HG03135 (cell line): ENCODE measurements at regions not wholly inside any gene's neighbourhood (a gene's known extent, or its start where the extent isn't known, plus 50 kb on each side); places are given as distances from the start of the nearest gene placed in this dataset.
"Not testable (repeated sequence)": the region's sequence is repeated elsewhere in the genome, so short reads cannot be mapped to it uniquely, and the experiment has no call there.

ENCODE experiments used
- ATAC-seq: cut with Tn5 transposase; IDR thresholded peaks from one replicate; pipeline ENCODE4 v1.9.1; 2021; ENCODE audit warnings: mild to moderate bottlenecking, moderate library complexity; ENCODE audit not compliant: unreplicated experiment

DNA sequence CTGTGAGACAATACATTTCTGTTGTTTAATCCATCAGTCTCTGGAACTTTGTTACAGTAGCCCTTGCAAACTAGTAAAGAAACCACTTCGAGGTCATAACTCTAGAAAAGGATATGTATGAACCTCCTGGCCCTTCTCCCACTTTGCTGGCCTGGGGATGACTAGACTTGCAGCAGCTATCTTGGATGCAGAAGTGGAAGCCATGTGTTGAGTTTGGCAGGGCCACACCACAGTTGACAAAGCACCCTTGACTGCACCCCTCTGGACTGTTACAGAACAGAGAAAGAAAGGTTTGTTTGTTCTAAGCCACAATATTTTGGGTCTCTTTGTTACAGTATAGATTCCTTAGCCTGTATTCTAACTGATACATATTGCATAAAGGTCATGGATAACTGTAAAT lies 183.2 kb upstream of the TAS2R1 start:
- no peak for ATAC-seq

DNA sequence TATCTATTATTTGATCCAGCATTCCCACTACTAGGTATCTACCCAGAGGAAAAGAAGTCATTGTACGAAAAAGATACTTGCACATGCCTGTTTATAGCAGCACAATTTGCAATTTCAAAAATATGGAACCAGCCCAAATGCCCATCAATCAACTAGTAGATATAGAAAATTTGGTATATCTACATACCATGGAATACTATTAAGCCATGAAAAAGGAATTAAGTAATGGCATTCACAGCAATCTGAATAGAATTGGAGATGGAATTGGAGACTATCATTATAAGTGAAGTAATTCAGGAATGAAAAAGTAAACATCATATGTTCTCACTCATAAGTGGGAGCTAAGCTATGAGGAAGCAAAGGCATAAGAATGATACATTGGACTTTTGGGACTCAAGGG lies 177.2 kb upstream of the TAS2R1 start:
- ATAC-seq = not testable (repeated sequence)

GRCh38 chr5:9801908-9802307 lies 171.8 kb upstream of the TAS2R1 start:
- no peak for ATAC-seq

DNA sequence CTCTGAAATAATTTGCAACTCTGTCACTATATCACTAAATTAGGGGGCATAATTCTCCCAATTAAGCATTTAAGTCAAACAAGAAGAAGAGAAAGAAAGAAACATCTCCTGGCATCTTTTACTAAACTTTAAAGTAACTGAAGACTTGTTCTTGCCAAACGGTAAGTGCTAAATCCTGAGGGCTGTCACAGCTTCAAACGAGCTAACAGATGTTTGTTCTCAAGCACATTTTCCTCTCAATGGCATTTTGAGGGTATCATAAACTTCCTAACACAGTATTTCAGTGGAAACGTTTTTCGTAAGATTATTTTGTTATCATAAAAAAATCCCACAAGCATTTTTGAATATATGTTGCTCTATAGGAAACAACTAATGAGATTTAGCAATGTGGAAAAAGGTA lies 169.5 kb upstream of the TAS2R1 start:
- ATAC-seq = no peak

- ATAC-seq = no peak
Observed at GRCh38 chr5:9790276-9790675, 160.1 kb upstream of the TAS2R1 start.

- ATAC-seq = no peak
Observed at GRCh38 chr5:9789777-9790176, 159.6 kb upstream of the TAS2R1 start.

GRCh38 chr5:9787861-9788600 lies 157.9 kb upstream of the TAS2R1 start:
- no peak for ATAC-seq

DNA sequence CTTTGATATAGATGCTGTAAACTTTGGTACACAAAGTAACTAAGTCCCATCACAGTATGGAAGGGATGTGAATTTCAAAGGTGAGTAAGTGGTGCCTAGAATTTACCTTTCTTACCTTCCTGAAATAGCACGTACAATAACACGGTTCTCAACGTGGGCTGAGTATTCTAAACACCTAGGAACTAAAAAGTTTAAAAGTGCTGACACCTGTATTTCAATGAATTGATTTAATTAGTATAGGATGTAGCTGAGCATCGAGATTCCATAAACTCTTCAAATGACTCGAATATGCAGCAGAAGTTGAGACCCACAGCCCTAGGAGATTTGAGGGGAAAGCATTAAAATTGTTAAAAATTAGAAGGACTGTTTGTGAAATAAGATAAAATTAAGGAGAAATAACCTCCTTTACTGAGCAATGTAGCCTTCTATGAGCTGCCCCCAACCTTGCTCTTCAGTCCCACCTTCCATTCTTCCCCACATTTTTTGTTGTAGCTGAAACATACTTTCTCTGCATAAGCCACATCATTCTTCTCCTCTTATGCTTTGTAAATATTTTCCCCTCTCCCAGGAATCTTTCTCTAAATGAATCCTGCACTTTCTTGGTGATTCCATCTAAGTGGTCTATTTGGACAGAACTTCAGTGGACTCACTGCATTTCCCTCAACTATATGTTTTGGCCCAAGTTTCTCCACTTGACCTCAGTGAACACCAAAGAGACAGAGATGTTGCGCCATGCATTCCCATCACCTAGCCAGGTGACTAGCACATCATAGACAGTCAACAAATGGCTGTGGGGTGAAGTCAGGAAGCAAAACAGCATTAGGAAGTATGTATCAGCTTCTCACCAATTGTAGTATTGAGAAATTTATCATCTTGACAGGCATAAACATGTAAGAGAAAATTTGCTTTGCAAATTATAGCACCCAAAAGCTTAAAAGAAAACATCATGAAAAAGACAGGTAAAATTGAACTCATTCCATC lies 156.5 kb upstream of the TAS2R1 start:
- ATAC-seq = no peak

DNA sequence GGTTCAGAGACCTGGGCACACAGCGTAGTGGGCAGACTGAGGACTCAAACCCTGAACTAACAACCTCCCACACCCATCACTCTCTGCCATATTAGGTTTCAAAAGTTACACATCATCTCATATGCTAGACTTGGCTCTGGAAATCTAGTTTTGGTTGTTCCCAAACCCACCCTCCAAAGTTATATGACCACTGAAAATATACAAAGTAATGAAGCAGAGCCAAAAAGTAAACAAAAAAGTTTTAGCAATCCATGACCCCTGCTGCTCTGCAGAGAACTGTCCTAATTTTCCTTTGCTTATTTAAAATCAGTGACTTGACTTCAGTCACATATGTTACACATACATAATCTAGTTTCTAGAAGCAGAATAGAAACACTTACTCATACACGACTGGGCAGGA lies 155.6 kb upstream of the TAS2R1 start:
- no peak for ATAC-seq

DNA sequence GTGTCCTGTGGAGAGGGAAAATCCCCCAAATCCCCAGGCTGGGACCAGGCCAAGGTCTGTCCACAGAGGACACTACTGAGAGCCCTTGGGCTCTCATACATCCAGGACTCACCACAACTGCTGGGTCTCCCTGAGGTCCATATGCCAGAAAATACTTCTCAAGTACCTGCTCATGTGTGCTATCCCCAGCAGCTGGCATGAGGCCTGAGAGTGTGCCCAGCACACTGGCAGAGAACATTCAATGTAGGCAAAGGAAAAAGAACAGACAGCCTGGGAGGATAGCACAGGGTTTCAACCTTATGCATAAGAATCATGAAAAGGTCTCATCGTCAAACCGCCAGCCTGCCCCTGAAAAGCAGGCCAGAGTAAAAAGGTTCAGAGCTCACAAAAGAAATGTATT lies 154.1 kb upstream of the TAS2R1 start:
- no peak for ATAC-seq

- ATAC-seq = no peak
Observed at GRCh38 chr5:9782826-9783560, 152.8 kb upstream of the TAS2R1 start.

- no peak for ATAC-seq
Observed at GRCh38 chr5:9781890-9782289, 151.7 kb upstream of the TAS2R1 start.

- ATAC-seq = no peak
Observed at GRCh38 chr5:9781275-9781674, 151.1 kb upstream of the TAS2R1 start.

- no peak for ATAC-seq
Observed at GRCh38 chr5:9780501-9780900, 150.3 kb upstream of the TAS2R1 start.

- ATAC-seq = no peak
Observed at GRCh38 chr5:9776525-9776924, 146.4 kb upstream of the TAS2R1 start.

GRCh38 chr5:9775339-9775738 lies 145.2 kb upstream of the TAS2R1 start:
- ATAC-seq = no peak

DNA sequence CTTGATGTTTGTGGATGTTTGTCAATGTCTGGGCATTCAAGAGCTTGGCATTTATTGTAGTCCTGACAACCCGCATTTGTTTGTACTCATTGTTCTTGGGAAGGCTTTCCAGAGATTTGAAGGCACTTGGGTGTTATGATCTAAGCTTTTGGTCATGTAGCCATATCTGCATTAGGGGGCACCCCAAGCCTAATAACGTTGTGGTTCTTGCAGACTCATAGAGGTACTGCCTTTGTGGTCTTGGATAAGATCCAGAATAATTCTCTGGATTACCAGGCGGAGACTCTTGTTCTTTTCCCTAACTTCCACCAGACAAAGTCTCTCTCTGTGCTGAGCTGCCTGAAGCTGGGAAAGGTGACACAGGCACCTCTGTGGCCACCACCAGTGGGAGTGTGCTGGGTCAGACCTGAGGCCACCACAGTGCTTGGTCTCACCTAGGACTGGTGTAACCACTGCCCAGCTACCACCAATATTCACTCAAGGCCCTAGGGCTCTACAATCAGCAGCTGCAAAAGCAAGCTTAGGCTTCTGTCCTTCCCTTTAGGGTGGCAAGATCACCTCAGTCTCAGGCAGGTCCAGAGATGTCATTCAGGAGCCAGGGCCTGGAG lies 144.4 kb upstream of the TAS2R1 start:
- no peak for ATAC-seq

GRCh38 chr5:9771079-9771478 lies 140.9 kb upstream of the TAS2R1 start:
- ATAC-seq = no peak

GRCh38 chr5:9766581-9766980 lies 136.4 kb upstream of the TAS2R1 start:
- no peak for ATAC-seq

GRCh38 chr5:9765419-9766140 lies 135.4 kb upstream of the TAS2R1 start:
- ATAC-seq = no peak
